Muscle of leg (tissue), 3 donors: ENCODE measurements at regions not wholly inside any gene's neighbourhood (a gene's known extent, or its start where the extent isn't known, plus 50 kb on each side); places are given as distances from the start of the nearest gene placed in this dataset.
A peak's percentile ranks its signal among the peaks of the same experiment; 100 is the strongest.

Experiments
- DNase-seq: peaks from one replicate; pipeline ENCODE4 v3.0.0; 2013
- H3K27ac ChIP-seq: one replicate; pipeline ENCODE4 v1.5.1; 2013; ENCODE audit warnings: mild to moderate bottlenecking, low read length, control low read depth
- H3K27me3 ChIP-seq: one replicate; pipeline ENCODE4 v1.6.1; 2013; ENCODE audit warnings: low read length; ENCODE audit not compliant: control insufficient read depth, insufficient read depth
- H3K36me3 ChIP-seq: one replicate; pipeline ENCODE4 v1.6.1; 2013; ENCODE audit warnings: low read length; ENCODE audit not compliant: control insufficient read depth, insufficient read depth
- H3K4me1 ChIP-seq: one replicate; pipeline ENCODE4 v1.6.1; 2013; ENCODE audit warnings: low read length; ENCODE audit not compliant: control insufficient read depth, insufficient read depth
- H3K4me3 ChIP-seq: one replicate; pipeline ENCODE4 v1.5.1; 2013; ENCODE audit warnings: low read length, control low read depth
- H3K9me3 ChIP-seq: replicated peaks from 2 replicates; pipeline ENCODE4 v1.6.1; 2013; ENCODE audit warnings: low read depth, low read length; ENCODE audit not compliant: control insufficient read depth
- WGBS: methylation state at CpG from one replicate; pipeline ENCODE4 v1.1.5; 2013; ENCODE audit warnings: missing lambda C conversion rate; ENCODE audit not compliant: insufficient coverage; 5-methylcytosine and 5-hydroxymethylcytosine counted together

DNA sequence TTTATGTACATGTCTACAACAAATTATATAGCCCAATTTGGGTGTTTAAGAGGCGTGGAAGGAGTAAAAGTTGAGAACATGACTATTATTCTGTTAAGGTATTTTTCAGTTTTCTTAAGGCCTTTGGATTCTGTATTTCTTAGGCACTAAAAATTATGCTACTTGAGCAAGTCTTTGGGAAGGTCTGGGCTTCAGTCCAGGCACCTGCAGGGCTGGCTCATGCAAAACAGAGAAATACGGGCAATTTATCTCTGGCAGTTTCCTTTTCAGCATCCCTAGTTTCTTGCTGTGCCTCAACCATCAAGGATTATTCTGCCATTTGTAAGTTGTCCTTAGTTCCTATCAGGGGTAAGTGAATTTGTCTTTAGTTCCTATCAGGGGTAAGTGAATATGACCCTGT is 358.8 kb upstream of the B3GALT2 start:
- no peak overlapping the region for H3K4me3 ChIP-seq
- no CpG with 5 or more reads among the region's 2 CpGs for WGBS

DNA sequence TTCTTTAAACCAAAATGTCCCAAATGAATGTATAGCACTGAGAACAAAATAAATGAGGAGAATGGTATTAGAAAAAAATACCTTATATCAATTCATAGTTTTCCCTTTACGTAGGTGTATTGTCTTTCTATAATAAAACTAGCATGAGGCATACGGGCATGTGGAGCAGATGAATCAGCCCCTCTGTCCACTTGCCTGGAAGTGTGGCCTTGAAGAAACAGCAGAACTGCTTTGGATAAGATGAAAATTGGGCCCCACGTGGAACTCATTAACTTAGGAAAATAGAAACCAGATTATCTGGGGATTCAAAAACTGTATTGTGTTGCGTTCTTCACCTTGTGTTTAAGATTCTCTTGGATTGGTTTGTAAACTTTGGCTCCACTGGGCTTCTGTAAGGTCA is 356.8 kb upstream of the B3GALT2 start:
- Histone ChIP-seq H3K27me3 (no peaks in the 10 kb centered on the region), H3K36me3 (no peaks in the 10 kb centered on the region), H3K4me3 (no peak overlapping the region), H3K4me1 (no peaks in the 10 kb centered on the region), H3K9me3 (no peaks in the 10 kb centered on the region), H3K27ac (no peak overlapping the region)
- WGBS, result 61% methylated on average over 2 of the region's 4 CpGs
- no peak for DNase-seq

More for the DNA sequence above, 358.8 kb upstream of the B3GALT2 start:
- no peaks in the 10 kb centered on the region for H3K27me3 ChIP-seq
- no peaks in the 10 kb centered on the region for H3K4me1 ChIP-seq
- H3K9me3 ChIP-seq, result no peaks in the 10 kb centered on the region
- peak; percentile 36 for DNase-seq
- no peaks in the 10 kb centered on the region for H3K36me3 ChIP-seq
- H3K27ac ChIP-seq, result no peak overlapping the region

DNA sequence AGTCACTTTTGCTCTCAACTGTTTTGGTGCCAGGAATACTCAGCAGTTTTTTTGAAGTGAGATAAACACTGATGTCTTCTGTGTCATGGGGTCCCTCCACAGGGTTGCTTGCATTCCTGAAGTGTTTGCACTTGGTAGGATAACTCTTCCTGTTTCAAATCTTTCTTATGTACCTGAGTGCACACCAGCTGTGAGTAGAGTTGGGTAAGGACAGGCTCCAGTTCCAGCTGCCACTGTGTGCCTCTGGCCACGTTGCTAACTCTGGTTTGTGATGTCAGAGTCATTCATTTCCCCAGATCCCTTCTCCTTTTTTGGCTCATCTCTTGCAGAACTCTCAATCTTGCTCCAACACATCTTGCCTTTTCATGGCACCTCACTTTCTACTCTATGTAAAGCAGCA is 356.3 kb upstream of the B3GALT2 start:
- H3K9me3 ChIP-seq, result no peaks in the 10 kb centered on the region
- H3K4me1 ChIP-seq, result no peaks in the 10 kb centered on the region
- peak; percentile 21 for DNase-seq
- no peaks in the 10 kb centered on the region for H3K36me3 ChIP-seq
- 20% methylated on average over 1 of the region's 1 CpG for WGBS
- H3K27me3 ChIP-seq, result no peaks in the 10 kb centered on the region
- no peak overlapping the region for H3K27ac ChIP-seq
- H3K4me3 ChIP-seq, result no peak overlapping the region

DNA sequence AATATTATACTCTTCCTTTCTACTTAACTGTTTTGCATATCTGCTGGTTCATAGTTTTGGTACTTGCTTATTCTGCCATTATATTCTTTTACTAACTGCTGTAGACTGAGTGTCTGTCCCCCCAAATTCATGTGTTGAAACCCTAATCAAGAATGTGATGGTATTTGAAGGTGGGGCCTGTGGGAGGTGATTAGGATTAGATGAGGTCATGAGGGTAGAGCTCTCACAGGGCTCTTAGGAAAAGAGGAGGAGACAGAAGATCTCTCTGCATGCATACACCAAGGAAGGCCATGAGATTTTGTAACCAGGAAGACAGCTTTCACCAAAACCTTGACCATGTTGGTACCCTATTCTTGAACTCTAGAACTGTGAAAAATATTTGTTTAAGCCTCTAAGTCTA is 354.1 kb upstream of the B3GALT2 start:
- H3K27me3 ChIP-seq, result no peaks in the 10 kb centered on the region
- H3K4me3 ChIP-seq, result no peak overlapping the region
- H3K36me3 ChIP-seq, result no peaks in the 10 kb centered on the region
- no peaks in the 10 kb centered on the region for H3K4me1 ChIP-seq
- no peak overlapping the region for H3K27ac ChIP-seq
- no peak for DNase-seq
- H3K9me3 ChIP-seq, result no peaks in the 10 kb centered on the region

DNA sequence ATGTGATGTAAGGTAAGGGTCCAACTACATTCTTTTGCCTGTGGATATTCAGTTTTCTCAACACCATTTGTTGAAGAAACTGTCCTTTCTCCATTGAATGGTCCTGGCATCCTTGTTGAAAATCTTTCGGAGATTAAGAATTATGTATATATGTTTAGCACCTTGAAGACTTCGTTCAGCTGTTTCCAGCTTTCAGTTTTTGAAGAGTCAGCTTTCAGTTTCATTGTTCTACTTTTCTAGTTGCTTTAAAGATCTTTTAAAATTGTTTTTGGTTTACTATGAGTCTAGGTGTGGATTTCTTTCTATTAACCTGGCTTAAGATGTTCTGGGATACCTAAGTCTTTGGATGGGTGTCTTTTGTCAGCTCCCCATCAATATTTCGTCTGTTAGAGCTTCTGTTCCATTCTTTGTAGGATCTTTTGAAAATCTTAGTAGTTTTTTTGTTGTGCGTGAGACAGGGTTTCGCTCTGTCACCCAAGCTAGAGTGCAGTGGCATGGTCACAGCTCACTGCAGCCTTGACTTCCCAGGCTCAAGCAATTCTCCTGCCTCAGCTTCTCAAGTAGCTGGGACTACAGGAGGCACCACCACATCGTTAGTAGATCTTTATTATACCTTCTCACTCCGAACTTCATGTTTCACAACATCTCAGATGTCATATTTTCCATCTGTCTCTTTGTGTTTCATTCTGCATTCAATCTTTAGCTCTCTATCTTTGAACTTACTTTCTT is 353.5 kb upstream of the B3GALT2 start:
- 88% methylated on average over 2 of the region's 7 CpGs for WGBS
- H3K27ac ChIP-seq, result no peak overlapping the region
- no peaks in the 10 kb centered on the region for H3K9me3 ChIP-seq
- no peak overlapping the region for H3K4me3 ChIP-seq
- no peaks in the 10 kb centered on the region for H3K4me1 ChIP-seq
- no peaks in the 10 kb centered on the region for H3K27me3 ChIP-seq
- no peak for DNase-seq
- H3K36me3 ChIP-seq, result no peaks in the 10 kb centered on the region

DNA sequence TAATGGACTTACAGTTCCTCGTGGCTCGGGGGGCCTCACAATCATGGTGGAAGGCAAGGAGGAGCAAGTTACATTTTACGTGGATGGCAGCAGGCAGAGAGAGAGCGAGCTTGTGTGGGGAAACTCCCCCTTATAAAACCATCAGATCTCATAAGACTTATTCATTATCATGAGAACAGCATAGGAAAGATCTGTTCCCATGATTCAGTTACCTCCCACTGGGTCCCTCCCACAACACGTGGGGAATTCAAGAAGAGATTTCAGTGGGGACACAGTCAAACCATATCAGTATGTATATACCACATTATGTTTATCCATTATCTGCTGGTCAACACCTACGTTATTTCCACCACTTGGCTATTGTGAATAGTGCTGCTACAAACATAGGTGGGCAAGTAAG is 352.3 kb upstream of the B3GALT2 start:
- Histone ChIP-seq H3K4me1 (no peaks in the 10 kb centered on the region), H3K36me3 (no peaks in the 10 kb centered on the region), H3K4me3 (no peak overlapping the region), H3K27ac (no peak overlapping the region), H3K27me3 (no peaks in the 10 kb centered on the region), H3K9me3 (no peaks in the 10 kb centered on the region)
- no CpG with 5 or more reads among the region's 6 CpGs for WGBS
- DNase-seq, result no peak

DNA sequence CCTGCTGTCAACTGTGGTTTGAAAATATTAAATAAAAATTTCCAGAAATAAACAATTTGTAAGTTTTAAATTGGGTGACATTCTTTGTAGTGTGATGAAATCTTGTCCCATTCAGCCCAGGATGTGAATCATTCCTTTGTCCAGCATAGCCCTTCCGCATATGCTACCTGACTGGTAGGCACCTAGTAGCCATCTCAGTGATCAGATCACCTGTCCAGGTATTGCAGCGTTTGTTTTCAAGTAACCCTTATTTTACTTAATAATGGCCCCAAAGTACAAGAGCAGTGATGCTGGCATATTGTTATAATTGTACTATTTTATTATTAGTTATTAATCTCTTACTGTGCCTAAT is 351.6 kb upstream of the B3GALT2 start:
- Histone ChIP-seq H3K27me3 (no peaks in the 10 kb centered on the region), H3K27ac (no peak overlapping the region), H3K36me3 (no peaks in the 10 kb centered on the region), H3K4me3 (no peak overlapping the region), H3K4me1 (no peaks in the 10 kb centered on the region), H3K9me3 (no peaks in the 10 kb centered on the region)
- WGBS, result no CpG with 5 or more reads among the region's 2 CpGs
- no peak for DNase-seq

DNA sequence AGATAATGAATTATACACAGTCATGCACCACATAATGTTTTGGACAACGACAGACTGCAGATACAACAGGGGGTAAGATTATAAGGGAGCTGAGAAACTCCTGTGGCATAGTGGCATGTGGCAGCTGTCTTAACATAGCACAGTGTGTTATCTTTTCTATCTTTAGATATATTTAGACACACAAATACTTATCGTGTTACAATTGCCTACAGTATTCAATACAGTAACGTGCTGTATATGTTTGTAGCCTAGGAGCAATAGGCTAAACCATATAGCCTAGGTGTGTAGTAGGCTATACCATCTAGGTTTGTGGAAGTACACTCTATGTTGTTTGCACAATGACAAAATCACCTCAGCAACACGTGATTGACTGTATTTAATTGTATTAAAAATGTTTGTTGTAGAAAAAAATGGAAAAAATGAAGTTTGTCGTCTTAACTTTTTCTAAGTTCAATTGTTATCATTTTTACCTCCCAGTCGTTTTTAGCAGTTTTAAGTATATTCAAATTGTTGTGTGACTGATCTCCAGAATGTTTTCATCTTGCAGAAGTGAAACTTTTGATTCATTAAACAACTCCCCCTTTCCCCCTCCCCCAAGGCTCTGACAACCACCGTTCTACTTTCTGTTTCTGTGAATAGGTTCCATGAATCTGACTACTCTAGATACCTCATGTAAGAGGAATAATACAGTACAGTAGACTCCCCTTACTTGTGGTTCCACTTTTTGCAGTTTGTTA is 351.0 kb upstream of the B3GALT2 start:
- Histone ChIP-seq H3K4me3 (no peak overlapping the region), H3K9me3 (no peaks in the 10 kb centered on the region), H3K4me1 (no peaks in the 10 kb centered on the region), H3K36me3 (no peaks in the 10 kb centered on the region), H3K27me3 (no peaks in the 10 kb centered on the region), H3K27ac (no peak overlapping the region)
- WGBS, result no CpG with 5 or more reads among the region's 7 CpGs
- DNase-seq, result peak; percentile 27

DNA sequence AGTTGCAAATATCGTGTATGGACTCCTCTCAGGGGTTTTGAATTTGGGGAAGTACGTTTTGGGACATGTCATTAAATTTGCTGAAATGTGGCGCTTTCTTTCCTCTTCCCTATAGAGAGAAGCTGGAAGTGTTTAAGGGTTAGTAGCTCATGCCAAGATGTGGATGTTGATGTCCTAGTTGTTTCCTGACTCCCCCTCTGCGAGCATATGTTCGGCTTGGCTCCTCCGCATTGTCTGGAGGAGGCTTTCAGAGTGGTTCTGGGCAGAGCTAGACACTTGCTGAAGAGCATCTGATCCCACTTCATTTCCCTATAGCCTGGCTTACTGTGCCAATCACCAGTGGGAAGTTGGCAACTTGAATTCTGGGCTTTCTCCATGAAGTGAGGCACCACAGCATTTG is 347.4 kb upstream of the B3GALT2 start:
- Histone ChIP-seq H3K36me3 (no peaks in the 10 kb centered on the region), H3K4me3 (no peak overlapping the region), H3K9me3 (no peaks in the 10 kb centered on the region), H3K4me1 (no peaks in the 10 kb centered on the region), H3K27me3 (no peaks in the 10 kb centered on the region), H3K27ac (no peak overlapping the region)
- peak; percentile 67 for DNase-seq
- 40% methylated on average over 1 of the region's 6 CpGs for WGBS

DNA sequence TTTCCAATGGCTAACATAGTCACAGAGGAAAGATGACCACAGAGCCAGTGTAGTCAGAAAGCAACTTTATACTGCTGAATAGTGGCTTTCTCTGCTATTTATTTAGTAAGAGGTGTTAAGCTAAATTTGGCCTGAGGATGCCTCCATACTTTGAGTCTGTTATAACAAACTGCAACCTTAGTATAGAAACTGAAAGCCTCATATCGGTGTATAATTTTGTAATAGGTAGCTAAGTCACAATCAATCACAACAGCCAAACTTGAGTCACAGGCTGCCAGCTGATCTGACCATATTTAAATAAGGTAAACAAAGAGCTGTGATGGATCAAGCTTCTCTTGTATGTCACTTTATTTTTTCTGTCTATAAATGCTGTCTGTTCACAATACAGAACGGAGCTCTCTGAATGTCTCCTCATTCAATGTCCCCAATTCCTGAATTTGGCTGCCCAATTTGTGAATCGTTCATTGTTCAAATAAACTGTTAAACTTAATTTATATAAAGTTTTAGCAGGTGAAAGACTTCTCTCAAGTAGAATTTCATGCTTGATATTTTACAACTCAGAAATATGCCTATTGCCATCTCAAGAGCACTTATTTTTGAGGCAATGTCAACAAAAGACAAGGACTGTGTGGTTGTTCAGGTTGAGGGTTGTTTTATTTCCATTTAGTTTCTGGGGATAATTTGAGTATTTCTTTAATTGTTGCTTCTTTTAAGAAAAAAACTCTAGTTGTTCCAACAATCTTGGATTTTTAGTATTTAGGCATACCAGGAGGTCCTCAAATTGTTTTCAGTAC is 339.7 kb upstream of the B3GALT2 start:
- H3K27me3 ChIP-seq, result no peaks in the 10 kb centered on the region
- DNase-seq, result no peak
- no peaks in the 10 kb centered on the region for H3K36me3 ChIP-seq
- H3K9me3 ChIP-seq, result no peaks in the 10 kb centered on the region
- no peak overlapping the region for H3K27ac ChIP-seq
- H3K4me1 ChIP-seq, result no peaks in the 10 kb centered on the region
- no CpG with 5 or more reads among the region's 3 CpGs for WGBS
- H3K4me3 ChIP-seq, result no peak overlapping the region
